HG03196 (cell line): ENCODE measurements at regions not wholly inside any gene's neighbourhood (a gene's known extent, or its start where the extent isn't known, plus 50 kb on each side); places are given as distances from the start of the nearest gene placed in this dataset.

Experiments used
- ATAC-seq: cut with Tn5 transposase; IDR thresholded peaks from one replicate; pipeline ENCODE4 v1.9.1; 2021; ENCODE audit not compliant: unreplicated experiment

- ATAC-seq, result no peak
Measured at GRCh38 chr2:42908518-42909200, 116.3 kb upstream of the HAAO start.

DNA sequence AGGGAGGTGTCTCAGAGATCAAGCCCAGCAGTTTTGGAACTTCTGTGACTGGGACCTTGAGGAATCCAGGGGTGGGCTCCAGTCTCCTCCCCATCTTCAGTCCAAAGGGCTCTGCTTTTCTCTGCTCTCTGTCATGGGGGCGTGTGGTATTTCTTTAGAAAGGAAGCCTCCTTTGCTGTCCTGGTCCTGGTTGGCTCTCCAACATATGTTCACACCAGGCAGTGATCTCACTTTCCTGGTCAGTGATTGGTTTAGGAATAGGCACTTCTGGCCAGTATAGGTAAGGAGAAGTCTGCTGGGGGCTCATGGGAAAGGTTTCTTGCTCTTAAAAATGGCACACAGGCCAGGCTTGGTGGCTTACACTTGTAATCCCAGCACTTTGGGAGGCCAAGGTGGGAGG, 115.5 kb upstream of the HAAO start:
- no peak for ATAC-seq

DNA sequence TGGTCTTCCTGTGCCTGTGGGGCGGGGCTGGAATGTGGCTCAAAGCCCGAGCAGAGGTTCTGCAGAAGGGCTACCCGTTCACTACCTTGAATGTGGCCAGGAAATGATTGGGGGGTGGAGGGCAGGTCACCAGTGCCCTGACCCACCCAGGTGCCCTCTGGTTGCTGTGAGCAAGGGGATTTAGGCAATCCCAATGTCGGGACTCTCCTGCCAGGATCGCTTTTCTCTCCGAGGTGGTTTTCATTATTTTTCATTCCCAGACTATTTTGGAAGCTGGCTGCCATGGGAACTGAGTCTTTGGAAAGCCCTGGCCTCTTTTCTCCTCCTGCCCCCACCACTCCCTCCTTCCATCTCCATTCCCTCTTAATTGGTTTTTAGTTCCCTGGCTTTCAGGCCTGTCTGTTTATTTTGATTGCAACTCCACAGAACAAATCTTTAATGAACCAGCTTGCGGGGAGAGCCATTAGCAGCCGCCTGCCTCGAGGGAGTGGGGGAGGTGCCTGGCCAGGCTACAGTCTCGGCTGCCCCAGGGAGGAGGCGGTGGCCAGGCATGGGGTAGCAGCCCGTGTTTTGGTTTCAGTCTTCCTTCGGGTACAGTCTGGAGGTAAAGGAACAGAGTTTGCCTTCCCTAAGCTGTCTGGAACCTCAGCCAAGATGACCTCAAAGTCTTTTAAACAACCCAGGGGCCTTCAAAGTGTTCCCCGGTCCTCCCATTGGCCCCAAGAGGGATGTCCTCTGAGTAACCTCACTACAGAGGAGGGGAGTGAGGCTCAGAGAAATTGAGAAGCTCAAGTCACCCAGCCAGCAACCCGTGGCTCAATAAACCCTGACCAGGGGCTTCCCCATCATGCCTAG, 114.4 kb upstream of the HAAO start:
- ATAC-seq, result no peak

- no peak for ATAC-seq
Measured at GRCh38 chr2:42906111-42906556, 113.8 kb upstream of the HAAO start.

DNA sequence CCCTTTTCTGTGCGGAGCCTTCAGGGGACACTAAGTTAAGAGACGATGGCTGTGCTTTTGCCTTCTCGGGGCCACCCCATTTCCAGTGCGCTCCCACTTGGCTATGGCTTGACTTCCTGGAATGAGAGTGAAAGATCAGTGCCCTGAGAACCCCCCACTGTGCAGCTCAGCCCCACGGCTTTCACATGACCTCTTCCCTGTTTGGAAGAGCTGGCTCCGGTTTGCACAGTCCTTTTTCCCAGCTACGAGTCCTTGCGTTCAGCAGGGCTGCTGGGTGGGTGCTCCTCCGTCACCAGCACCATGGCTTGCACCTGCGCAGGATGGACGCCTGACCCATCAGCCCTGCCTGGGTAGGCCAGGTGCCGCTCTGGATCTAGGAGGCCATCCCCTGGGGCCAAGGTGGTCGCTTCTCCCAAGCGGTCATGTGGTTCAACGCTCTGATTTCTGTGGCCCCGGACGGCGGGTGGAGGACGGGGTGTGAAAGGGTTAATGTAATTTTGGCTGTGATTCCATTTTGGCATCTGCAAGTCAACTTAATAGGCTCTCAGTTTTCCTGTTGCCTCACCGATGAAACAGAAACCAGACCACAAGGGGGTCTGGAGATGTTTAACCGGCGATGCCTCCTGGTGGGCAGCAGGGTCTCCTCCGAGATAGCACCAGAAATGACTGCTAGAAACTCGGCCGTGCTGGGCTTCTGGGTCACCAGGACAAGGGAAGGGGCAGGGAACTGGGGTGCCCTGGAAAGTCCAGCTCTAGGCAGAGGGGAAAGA, 113.1 kb upstream of the HAAO start:
- ATAC-seq, result no peak

DNA sequence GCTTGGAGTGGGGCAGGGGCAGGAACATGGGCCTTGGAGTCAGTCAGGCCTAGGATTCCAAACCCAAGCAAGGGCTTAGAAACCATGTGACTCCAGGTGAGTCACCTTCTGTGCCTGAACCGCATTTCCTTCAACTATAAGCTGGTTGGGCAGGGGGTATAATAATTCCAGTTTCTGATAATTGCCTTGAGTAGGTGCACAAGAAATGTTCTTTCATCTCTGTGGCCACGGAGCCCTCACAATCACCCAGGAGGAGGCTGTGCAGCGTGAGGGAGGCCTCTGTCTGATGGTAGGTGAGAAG, 112.1 kb upstream of the HAAO start:
- ATAC-seq, result no peak

GRCh38 chr2:42903821-42904575, 111.6 kb upstream of the HAAO start:
- no peak for ATAC-seq

- no peak for ATAC-seq
Measured at GRCh38 chr2:42902939-42903709, 110.7 kb upstream of the HAAO start.

GRCh38 chr2:42901076-42901640, 108.8 kb upstream of the HAAO start:
- no peak for ATAC-seq

- no peak for ATAC-seq
Measured at GRCh38 chr2:42900289-42900891, 108.0 kb upstream of the HAAO start.

DNA sequence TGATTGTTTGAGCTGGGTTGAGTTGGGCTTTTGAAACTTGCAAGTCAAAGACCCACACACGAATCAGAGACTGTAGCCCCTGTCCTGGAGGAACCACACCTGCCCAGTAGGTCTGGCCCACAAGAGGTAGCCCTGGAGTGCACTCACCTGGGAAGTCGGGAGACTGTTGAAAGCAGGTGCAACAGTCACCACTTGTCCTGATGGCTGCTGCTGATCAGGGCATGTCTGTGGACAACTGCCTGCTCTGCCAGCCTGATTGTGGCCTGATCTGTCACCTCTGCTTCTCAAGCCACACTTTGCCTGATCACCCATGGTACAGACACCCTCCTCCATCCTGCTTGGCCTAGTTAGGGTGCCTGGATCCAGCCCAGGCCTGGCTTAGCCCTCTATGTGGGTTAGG, 105.0 kb upstream of the HAAO start:
- ATAC-seq, result no peak

GRCh38 chr2:42895791-42896135, 103.4 kb upstream of the HAAO start:
- ATAC-seq, result no peak

GRCh38 chr2:42895134-42895790, 102.9 kb upstream of the HAAO start:
- no peak for ATAC-seq

GRCh38 chr2:42893047-42893758, 100.8 kb upstream of the HAAO start:
- ATAC-seq, result no peak

DNA sequence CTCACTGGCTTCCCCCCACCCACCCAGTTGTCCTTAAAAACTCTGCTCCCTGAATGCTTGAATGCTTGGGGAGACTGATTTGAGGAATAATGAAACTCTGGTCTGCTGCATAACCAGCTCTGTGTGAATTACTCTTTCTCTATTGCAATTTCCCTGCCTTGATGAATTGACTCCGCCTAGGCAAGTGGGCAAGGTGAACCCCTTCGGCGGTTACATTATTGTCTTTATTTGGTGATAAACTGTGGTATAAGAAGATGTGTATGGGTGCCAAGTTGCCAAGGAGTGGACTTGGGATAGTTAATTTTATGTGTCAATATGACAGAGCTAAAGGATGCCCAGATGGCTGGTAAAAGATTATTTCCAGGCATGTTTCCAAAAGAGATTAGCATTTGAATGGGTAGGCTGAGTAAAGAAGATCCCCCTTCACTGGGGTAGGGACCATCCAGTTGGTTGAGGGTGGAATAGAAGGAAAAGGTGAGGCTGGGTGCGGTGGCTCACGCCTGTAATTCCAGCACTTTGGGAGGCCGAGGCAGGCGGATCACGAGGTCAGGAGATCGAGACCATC, 98.5 kb upstream of the HAAO start:
- ATAC-seq, result no peak

GRCh38 chr2:42888321-42889245, 96.2 kb upstream of the HAAO start:
- ATAC-seq, result no peak

- ATAC-seq, result no peak
Measured at GRCh38 chr2:42886921-42887320, 94.5 kb upstream of the HAAO start.
